Heart left ventricle (tissue), 16 donors: ENCODE measurements at regions not wholly inside any gene's neighbourhood (a gene's known extent, or its start where the extent isn't known, plus 50 kb on each side); places are given as distances from the start of the nearest gene placed in this dataset.

ENCODE experiments used
- ATAC-seq, 4 donors: fragments of 200-7000 bp; cut with Tn5 transposase; one replicate each; pipeline ENCODE4 v1.9.1; 2020 to 2022; ENCODE audit warnings: moderate library complexity in 4 of 4, mild to moderate bottlenecking in 3 of 4, moderate number of reproducible peaks in 1 of 4
- DNase-seq, 5 donors: peaks; one replicate each; pipeline ENCODE4 v3.0.0-alpha.2; 2020
- H3K27ac ChIP-seq, 12 donors: fragments of 200-600 bp; sonication (generic) in 4 of 12; one replicate each; pipeline versions ENCODE4 v1.5.0 to v1.8.0; 2016 to 2022; ENCODE audit warnings: mild to moderate bottlenecking in 2 of 12
- H3K27me3 ChIP-seq, 9 donors: fragments of 200-600 bp; sonication (generic) in 2 of 9; one replicate each; pipeline versions ENCODE4 v1.5.1 to v1.8.0; 2016 to 2022; ENCODE audit warnings: mild to moderate bottlenecking in 3 of 9
- H3K36me3 ChIP-seq, 9 donors: fragments of 200-600 bp; sonication (generic) in 2 of 9; one replicate each; pipeline versions ENCODE4 v1.5.0 to v1.8.0; 2018 to 2022; ENCODE audit warnings: mild to moderate bottlenecking in 2 of 9
- H3K4me1 ChIP-seq, 12 donors: fragments of 200-600 bp; sonication (generic) in 4 of 12; one replicate each; pipeline versions ENCODE4 v1.5.0 to v1.8.0; 2016 to 2022; ENCODE audit warnings: mild to moderate bottlenecking in 3 of 12
- H3K4me3 ChIP-seq, 12 donors: fragments of 200-600 bp; sonication (generic) in 4 of 12; one replicate each; pipeline versions ENCODE4 v1.5.0 to v1.8.0; 2017 to 2022; ENCODE audit warnings: mild to moderate bottlenecking in 9 of 12, moderate library complexity in 4 of 12
- H3K9me3 ChIP-seq, 12 donors: fragments of 200-600 bp; sonication (generic) in 4 of 12; one replicate each; pipeline versions ENCODE4 v1.5.0 to v1.8.0; 2016 to 2022; ENCODE audit warnings: mild to moderate bottlenecking in 1 of 12
- CTCF ChIP-seq, 12 donors: fragments of 200-600 bp; sonication (generic) in 4 of 12; IDR thresholded peaks; one replicate each; pipeline versions ENCODE4 v1.5.0 to v1.8.0; 2018 to 2022; ENCODE audit warnings: antibody characterized with exemption in 12 of 12, mild to moderate bottlenecking in 5 of 12
- POLR2A ChIP-seq, 2 donors: fragments of 450-650 bp; IDR thresholded peaks; one replicate each; pipeline ENCODE4 v1.6.1; 2017; ENCODE audit warnings: antibody characterized with exemption in 2 of 2, mild to moderate bottlenecking in 2 of 2, moderate library complexity in 2 of 2
- WGBS, 4 donors: extraction: QIAGEN DNeasy Blood & Tissue Kit in 2 of 4; methylation state at CpG; one replicate each; pipeline versions ENCODE4 v1.1.5 to v1.1.7; 2013 to 2018; 5-methylcytosine and 5-hydroxymethylcytosine counted together
- intact Hi-C, 10 donors: fragments of 100-400 bp; cut with DNase I; formaldehyde crosslinking; loops; one replicate each; pipeline versions ENCODE4 v1.11.1 to v1.14.2; 2022
- donor health status: ischemic (EF 13 %, LVEDD 7.1; RV severe dilation, severe dysfunction).
- donor health status: healthy with polysubstance abuse.
- donor health status: DM: no; HTN: yes; CAD: no.
- donor health status: DM: no; HTN: no; CAD: no.
- donor health status: ischemic (EF 25% LVEDD 6.9; RV normal size, moderate dysfunction).
- donor health status: ischemic (EF 25% LVEDD 5.7; RV mildly dilated, moderate dysfunction).
- donor health status: healthy.
- donor health status: DM: yes; HTN: yes; CAD: no.
- donor health status: ischemic (EF 35%, LVEDD 5.7; RV mildly dilated, moderate dysfunction).
- donor health status: nonischemic (EF 11% LVEDD 7.7; RV severe dilation, severe dysfunction).
- donor health status: DM: yes; HTN: yes; CAD: no.
- donor health status: PGD.
- donor health status: ischemic (EF 29% LVEDD 5.4; RV normal size, mild dysfunction).
- donor health status: nonischemic (EF 23%, LVEDD 6.1; RV moderate dilation, normal function).

GRCh38 chr17:5943982-5944381 is 126.2 kb upstream of the WSCD1 start:
- H3K4me3 ChIP-seq, result no peak overlapping the region
- no peaks in the 10 kb centered on the region for H3K9me3 ChIP-seq
- 59 to 67% (median 65%) methylated on average over 6 of the region's 6 CpGs for WGBS, 4 donors
- DNase-seq (no peak), ATAC-seq (no peak)
- H3K27ac ChIP-seq, result no peak overlapping the region
- peaks cover 0 to 37% (median 9%) of the 10 kb centered on the region in 9 donors for H3K27me3 ChIP-seq
- no peak for TF ChIP-seq POLR2A (IDR thresholded peaks at IDR 0.05)
- H3K36me3 ChIP-seq, result no peaks in the 10 kb centered on the region
- no peaks in the 10 kb centered on the region for H3K4me1 ChIP-seq
- intact Hi-C loops, result no loop called here

- Histone ChIP-seq H3K9me3 (no peaks in the 10 kb centered on the region), H3K4me1 (no peaks in the 10 kb centered on the region), H3K4me3 (no peak overlapping the region), H3K27ac (no peak overlapping the region), H3K27me3 (peaks cover 0 to 22% (median 4%) of the 10 kb centered on the region in 9 donors), H3K36me3 (no peaks in the 10 kb centered on the region)
- intact Hi-C loops, result no loop called here
- DNase-seq, result no peak
- ATAC-seq, result no peak
- WGBS, 4 donors, result 81 to 90% (median 86%) methylated on average over 2 of the region's 2 CpGs
- TF ChIP-seq POLR2A (IDR thresholded peaks at IDR 0.05), result no peak
- no peak for TF ChIP-seq CTCF (IDR thresholded peaks at IDR 0.05)
Measured at GRCh38 chr17:5947701-5948180, 122.4 kb upstream of the WSCD1 start.

GRCh38 chr17:5948811-5949210 is 121.4 kb upstream of the WSCD1 start:
- no peak for ATAC-seq
- no peaks in the 10 kb centered on the region for H3K36me3 ChIP-seq
- no peak overlapping the region for H3K4me3 ChIP-seq
- no peak overlapping the region for H3K27ac ChIP-seq
- intact Hi-C loops, result no loop called here
- no peak for DNase-seq
- TF ChIP-seq CTCF (IDR thresholded peaks at IDR 0.05), result no peak
- TF ChIP-seq POLR2A (IDR thresholded peaks at IDR 0.05), result no peak
- H3K4me1 ChIP-seq, result no peaks in the 10 kb centered on the region
- WGBS, 4 donors, result 73 to 88% (median 84%) methylated on average over 3 of the region's 3 CpGs
- H3K9me3 ChIP-seq, result no peaks in the 10 kb centered on the region
- H3K27me3 ChIP-seq, result peaks cover 0 to 12% (median 0%) of the 10 kb centered on the region in 9 donors

- TF ChIP-seq CTCF (IDR thresholded peaks at IDR 0.05), result no peak
- no peak for TF ChIP-seq POLR2A (IDR thresholded peaks at IDR 0.05)
- H3K4me1 ChIP-seq, result no peaks in the 10 kb centered on the region
- no peaks in the 10 kb centered on the region for H3K36me3 ChIP-seq
- WGBS, 4 donors, result 35 to 41% (median 40%) methylated on average over 8 of the region's 8 CpGs
- intact Hi-C loops, result no loop called here
- ATAC-seq (no peak), DNase-seq (no peak)
- H3K9me3 ChIP-seq, result peaks cover 0 to 10% (median 0%) of the 10 kb centered on the region in 12 donors
- H3K27ac ChIP-seq, result no peak overlapping the region
- peaks cover 0 to 12% (median 0%) of the 10 kb centered on the region in 9 donors for H3K27me3 ChIP-seq
- H3K4me3 ChIP-seq, result no peak overlapping the region
Measured at GRCh38 chr17:5950878-5951277, 119.3 kb upstream of the WSCD1 start.

- no peak for TF ChIP-seq POLR2A (IDR thresholded peaks at IDR 0.05)
- no peak for TF ChIP-seq CTCF (IDR thresholded peaks at IDR 0.05)
- ATAC-seq (no peak), DNase-seq (no peak)
- Histone ChIP-seq H3K4me3 (no peak overlapping the region), H3K27me3 (peaks cover 0 to 12% (median 2%) of the 10 kb centered on the region in 9 donors), H3K27ac (no peak overlapping the region), H3K9me3 (peaks cover 0 to 17% (median 0%) of the 10 kb centered on the region in 12 donors), H3K36me3 (no peaks in the 10 kb centered on the region), H3K4me1 (no peaks in the 10 kb centered on the region)
- intact Hi-C loops, result no loop called here
- 72 to 91% (median 79%) methylated on average over 3 of the region's 3 CpGs for WGBS, 4 donors
Measured at GRCh38 chr17:5951912-5952311, 118.3 kb upstream of the WSCD1 start.
